Tibial nerve (tissue), 4 donors: ENCODE measurements at regions not wholly inside any gene's neighbourhood (a gene's known extent, or its start where the extent isn't known, plus 50 kb on each side); places are given as distances from the start of the nearest gene placed in this dataset.

ENCODE experiments used
- CTCF ChIP-seq, 5 experiments: fragments of 200-600 bp in 3 of 5; fragments of 450-650 bp in 2 of 5; sonication (generic) in 3 of 5; IDR thresholded peaks; one replicate each; pipeline ENCODE4 v1.5.1; 2016 to 2019; ENCODE audit warnings: antibody characterized with exemption in 5 of 5, mild to moderate bottlenecking in 3 of 5, moderate library complexity in 2 of 5
- EP300 ChIP-seq, 2 donors: sonication (generic); formaldehyde crosslinking; IDR thresholded peaks; one replicate each; pipeline ENCODE4 v1.6.1; 2017; ENCODE audit warnings: antibody characterized with exemption in 2 of 2, mild to moderate bottlenecking in 1 of 2
- POLR2A ChIP-seq, 2 donors: fragments of 450-650 bp; IDR thresholded peaks; one replicate each; pipeline ENCODE4 v1.6.1; 2017; ENCODE audit warnings: antibody characterized with exemption in 2 of 2, mild to moderate bottlenecking in 2 of 2, moderate library complexity in 2 of 2

DNA sequence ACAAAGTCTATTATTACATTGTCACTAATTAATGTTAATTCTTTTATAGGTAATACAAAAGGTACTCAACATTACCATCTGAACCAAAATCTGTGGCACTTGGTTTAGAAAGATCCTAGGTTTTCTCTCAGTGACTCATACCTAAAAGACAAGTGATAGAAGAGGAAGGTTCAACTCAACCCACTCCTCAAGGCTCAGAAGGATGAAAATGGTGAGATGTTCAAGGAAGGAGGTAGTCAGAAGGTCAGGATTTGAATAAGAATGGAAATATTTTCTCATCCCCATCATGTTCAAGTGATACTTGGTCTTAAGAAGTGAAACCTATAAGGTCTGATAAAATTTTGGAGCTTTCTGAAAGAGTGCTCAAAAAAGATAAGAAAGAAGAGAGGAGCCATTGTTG lies 86.4 kb upstream of the FBXO11 start:
- TF ChIP-seq CTCF (IDR thresholded peaks at IDR 0.05) (no peak), POLR2A (IDR thresholded peaks at IDR 0.05) (no peak), EP300 (IDR thresholded peaks at IDR 0.05) (no peak)
